ENCODE measurements at regions not wholly inside any gene's neighbourhood (a gene's known extent, or its start where the extent isn't known, plus 50 kb on each side); places are given as distances from the start of the nearest gene placed in this dataset.
"Not testable (repeated sequence)": the region's sequence is repeated elsewhere in the genome, so short reads cannot be mapped to it uniquely, and the experiment has no call there.

- no peak for ATAC-seq (ENCODE audit: poor library complexity)
- intact Hi-C loops (cut with DNase I): no loop called here
- no peak for DNase-seq
Measured at GRCh38 chr13:44796597-44797490, 192.4 kb downstream of the NUFIP1 start.

- intact Hi-C loops (cut with DNase I); ATAC-seq (ENCODE audit: poor library complexity); DNase-seq: not testable (repeated sequence)
Measured at GRCh38 chr13:44796039-44796438, 193.2 kb downstream of the NUFIP1 start.

GRCh38 chr13:44795176-44795575, 194.1 kb downstream of the NUFIP1 start:
- ATAC-seq (ENCODE audit: poor library complexity) (no peak), DNase-seq (no peak)
- intact Hi-C loops (cut with DNase I): no loop called here

GRCh38 chr13:44792096-44792495, 197.2 kb downstream of the NUFIP1 start:
- no peak for ATAC-seq (ENCODE audit: poor library complexity)
- no peak for DNase-seq
- intact Hi-C loops (cut with DNase I): no loop called here

GRCh38 chr13:44790289-44790688, 199.0 kb downstream of the NUFIP1 start:
- ATAC-seq (ENCODE audit: poor library complexity) (no peak), DNase-seq (no peak)

GRCh38 chr13:44787617-44788016, 201.7 kb downstream of the NUFIP1 start:
- no peak for DNase-seq
- intact Hi-C loops (cut with DNase I): no loop called here
- ATAC-seq (ENCODE audit: poor library complexity): no peak

More at GRCh38 chr13:44790289-44790688, 199.0 kb downstream of the NUFIP1 start:
- intact Hi-C loops (cut with DNase I): no loop called here

GRCh38 chr13:44786756-44787155, 202.5 kb downstream of the NUFIP1 start:
- intact Hi-C loops (cut with DNase I): no loop called here
- DNase-seq (no peak), ATAC-seq (ENCODE audit: poor library complexity) (no peak)

GRCh38 chr13:44785401-44785800, 203.9 kb downstream of the NUFIP1 start:
- ATAC-seq (ENCODE audit: poor library complexity) (no peak), DNase-seq (no peak)
- intact Hi-C loops (cut with DNase I): no loop called here

- no peak for DNase-seq
- intact Hi-C loops (cut with DNase I): no loop called here
- no peak for ATAC-seq (ENCODE audit: poor library complexity)
Measured at GRCh38 chr13:44784708-44785080, 204.6 kb downstream of the NUFIP1 start.

GRCh38 chr13:44783994-44784707, 205.1 kb downstream of the NUFIP1 start:
- ATAC-seq (ENCODE audit: poor library complexity) (no peak), DNase-seq (no peak)
- intact Hi-C loops (cut with DNase I): no loop called here

GRCh38 chr13:44780591-44781280, 204.6 kb upstream of the TSC22D1 start:
- ATAC-seq (ENCODE audit: poor library complexity) (no peak), DNase-seq (no peak)
- intact Hi-C loops (cut with DNase I): no loop called here

GRCh38 chr13:44778761-44779484, 202.8 kb upstream of the TSC22D1 start:
- DNase-seq (no peak), ATAC-seq (ENCODE audit: poor library complexity) (no peak)
- intact Hi-C loops (cut with DNase I): no loop called here

GRCh38 chr13:44775290-44775689, 199.2 kb upstream of the TSC22D1 start:
- intact Hi-C loops (cut with DNase I); DNase-seq; ATAC-seq (ENCODE audit: poor library complexity): not testable (repeated sequence)

GRCh38 chr13:44770951-44771350, 194.8 kb upstream of the TSC22D1 start:
- DNase-seq (no peak), ATAC-seq (ENCODE audit: poor library complexity) (no peak)
- intact Hi-C loops (cut with DNase I): no loop called here

GRCh38 chr13:44769686-44770085, 193.6 kb upstream of the TSC22D1 start:
- ATAC-seq (ENCODE audit: poor library complexity): no peak
- no peak for DNase-seq
- intact Hi-C loops (cut with DNase I): no loop called here

- ATAC-seq (ENCODE audit: poor library complexity) (no peak), DNase-seq (no peak)
- intact Hi-C loops (cut with DNase I): no loop called here
Measured at GRCh38 chr13:44768775-44769581, 192.8 kb upstream of the TSC22D1 start.

GRCh38 chr13:44768239-44768638, 192.1 kb upstream of the TSC22D1 start:
- DNase-seq (no peak), ATAC-seq (ENCODE audit: poor library complexity) (no peak)
- intact Hi-C loops (cut with DNase I): no loop called here

- intact Hi-C loops (cut with DNase I): no loop called here
- no peak for DNase-seq
- ATAC-seq (ENCODE audit: poor library complexity): no peak
Measured at GRCh38 chr13:44765001-44765471, 188.9 kb upstream of the TSC22D1 start.

All from Right ventricle myocardium superior (tissue), 1 donor.